Pancreas (tissue), 10 donors: ENCODE measurements at regions not wholly inside any gene's neighbourhood (a gene's known extent, or its start where the extent isn't known, plus 50 kb on each side); places are given as distances from the start of the nearest gene placed in this dataset.

Experiments
- ATAC-seq, 4 donors: fragments of 200-7000 bp; cut with Tn5 transposase; one replicate each; pipeline versions ENCODE4 v1.8.0 to v1.9.1; 2020; ENCODE audit warnings: mild to moderate bottlenecking in 4 of 4, moderate library complexity in 4 of 4
- DNase-seq, 6 donors: peaks; one replicate each; pipeline ENCODE4 v3.0.0-alpha.2; 2020
- FAIRE-seq: peaks from 2 replicates; lab custom pipeline; 2012; peaks lifted over from hg19 to GRCh38; lab: Jason Lieb, UNC
- H3K27ac ChIP-seq, 4 donors: fragments of 200-600 bp; sonication (generic); 1 replicate in 3 of 4; 2 replicates in 1 of 4; pipeline versions ENCODE4 v1.5.0 to v1.8.0; 2020
- H3K27me3 ChIP-seq, 4 donors: fragments of 200-600 bp; one replicate each; pipeline ENCODE4 v1.8.0; 2021
- H3K36me3 ChIP-seq, 3 donors: fragments of 200-600 bp; sonication (generic) in 1 of 3; one replicate each; pipeline versions ENCODE4 v1.5.0 to v1.8.0; 2020 to 2021
- H3K4me1 ChIP-seq, 3 donors: fragments of 200-600 bp; one replicate each; pipeline ENCODE4 v1.8.0; 2021
- H3K4me3 ChIP-seq, 4 donors: fragments of 200-600 bp; sonication (generic) in 2 of 4; one replicate each; pipeline versions ENCODE4 v1.5.0 to v1.8.0; 2020 to 2021
- H3K9me3 ChIP-seq, 4 donors: fragments of 200-600 bp; one replicate each; pipeline ENCODE4 v1.8.0; 2021
- WGBS, 2 donors: extraction: QIAGEN DNeasy Blood & Tissue Kit; methylation state at CpG; one replicate each; pipeline ENCODE4 v1.1.7; 2013; 5-methylcytosine and 5-hydroxymethylcytosine counted together
- intact Hi-C, 3 donors: fragments of 100-400 bp; cut with DNase I; formaldehyde crosslinking; loops; one replicate each; pipeline versions ENCODE4 v1.11.1 to v1.14.2; 2022
- TF ChIP-seq, protein P1 (sequence below), 4 donors: fragments of 200-600 bp; sonication (generic) in 3 of 4; IDR thresholded peaks; one replicate each; pipeline versions ENCODE4 v1.5.0 to v1.8.0; 2021; ENCODE audit warnings: antibody characterized with exemption in 4 of 4
- donor health status: healthy with polysubstance abuse.
- donor health status: DM: no; HTN: no; CAD: no; lungs with moderate emphysema.
- donor health status: DM: no; HTN: no; CAD: no.
- donor health status: control.
- donor health status: control.
- donor health status: Bipolar disorder and iron deficiency.
- donor health status: DM: yes; HTN: yes; CAD: no.
- donor health status: DM: no; HTN: no; CAD: no.
- donor health status: DM: no; HTN: no; CAD: no.
- donor health status: DM: yes; HTN: yes; CAD: no.

DNA sequence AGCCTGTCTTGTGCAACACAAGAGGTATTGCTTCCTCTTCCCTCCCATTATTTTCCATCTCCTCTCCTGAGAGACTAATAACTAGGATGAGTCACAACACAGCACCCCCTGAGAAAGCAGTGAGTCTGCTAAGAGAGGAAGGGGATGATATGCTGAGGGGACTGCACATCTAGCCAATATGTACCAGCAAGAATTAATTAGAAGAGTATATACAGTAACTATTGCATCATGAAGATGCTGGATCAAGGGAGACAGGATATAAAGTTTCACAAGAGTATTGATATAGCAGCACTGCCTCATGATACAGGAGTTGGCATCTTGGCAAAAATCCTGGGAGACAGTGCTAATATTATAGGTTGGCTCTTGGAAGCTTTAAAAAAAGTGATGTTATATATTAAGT, 289.9 kb upstream of the RBMS1 start:
- intact Hi-C loops, result no loop called here
- TF ChIP-seq, protein P1, sequence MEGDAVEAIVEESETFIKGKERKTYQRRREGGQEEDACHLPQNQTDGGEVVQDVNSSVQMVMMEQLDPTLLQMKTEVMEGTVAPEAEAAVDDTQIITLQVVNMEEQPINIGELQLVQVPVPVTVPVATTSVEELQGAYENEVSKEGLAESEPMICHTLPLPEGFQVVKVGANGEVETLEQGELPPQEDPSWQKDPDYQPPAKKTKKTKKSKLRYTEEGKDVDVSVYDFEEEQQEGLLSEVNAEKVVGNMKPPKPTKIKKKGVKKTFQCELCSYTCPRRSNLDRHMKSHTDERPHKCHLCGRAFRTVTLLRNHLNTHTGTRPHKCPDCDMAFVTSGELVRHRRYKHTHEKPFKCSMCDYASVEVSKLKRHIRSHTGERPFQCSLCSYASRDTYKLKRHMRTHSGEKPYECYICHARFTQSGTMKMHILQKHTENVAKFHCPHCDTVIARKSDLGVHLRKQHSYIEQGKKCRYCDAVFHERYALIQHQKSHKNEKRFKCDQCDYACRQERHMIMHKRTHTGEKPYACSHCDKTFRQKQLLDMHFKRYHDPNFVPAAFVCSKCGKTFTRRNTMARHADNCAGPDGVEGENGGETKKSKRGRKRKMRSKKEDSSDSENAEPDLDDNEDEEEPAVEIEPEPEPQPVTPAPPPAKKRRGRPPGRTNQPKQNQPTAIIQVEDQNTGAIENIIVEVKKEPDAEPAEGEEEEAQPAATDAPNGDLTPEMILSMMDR (IDR thresholded peaks at IDR 0.05), result no peak
- DNase-seq (no peak), FAIRE-seq (no peak), ATAC-seq (no peak)
- H3K27ac ChIP-seq, result no peak overlapping the region
- H3K36me3 ChIP-seq, result no peaks in the 10 kb centered on the region
- no peaks in the 10 kb centered on the region for H3K9me3 ChIP-seq
- no peaks in the 10 kb centered on the region for H3K4me1 ChIP-seq
- no peaks in the 10 kb centered on the region for H3K27me3 ChIP-seq
- H3K4me3 ChIP-seq, result no peak overlapping the region

DNA sequence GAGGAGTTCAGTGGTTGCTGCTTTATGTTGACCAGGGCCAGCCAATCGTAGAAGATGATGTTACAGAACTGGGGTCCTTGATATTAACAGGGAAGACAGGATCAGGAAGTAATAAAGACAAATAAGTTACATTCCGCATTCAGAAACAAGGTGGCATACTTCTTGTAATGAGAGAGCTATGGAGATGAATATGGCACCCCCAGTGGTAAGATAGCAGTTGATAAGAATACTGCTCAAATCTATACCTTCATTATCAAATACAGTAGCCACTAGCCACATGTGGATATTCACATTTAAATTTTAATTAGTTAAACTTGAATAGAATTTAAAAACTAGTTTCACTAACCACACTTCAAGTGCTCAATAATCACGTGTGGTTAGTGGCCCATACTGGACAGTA, 290.4 kb upstream of the RBMS1 start:
- H3K36me3 ChIP-seq, result no peaks in the 10 kb centered on the region
- H3K27ac ChIP-seq, result no peak overlapping the region
- DNase-seq (no peak), FAIRE-seq (no peak), ATAC-seq (no peak)
- no peaks in the 10 kb centered on the region for H3K27me3 ChIP-seq
- H3K9me3 ChIP-seq, result no peaks in the 10 kb centered on the region
- intact Hi-C loops, result no loop called here
- TF ChIP-seq, protein P1 (IDR thresholded peaks at IDR 0.05), result no peak
- no peak overlapping the region for H3K4me3 ChIP-seq
- no peaks in the 10 kb centered on the region for H3K4me1 ChIP-seq
- 71 to 76% methylated on average over 3 of the region's 3 CpGs for WGBS, 2 donors

DNA sequence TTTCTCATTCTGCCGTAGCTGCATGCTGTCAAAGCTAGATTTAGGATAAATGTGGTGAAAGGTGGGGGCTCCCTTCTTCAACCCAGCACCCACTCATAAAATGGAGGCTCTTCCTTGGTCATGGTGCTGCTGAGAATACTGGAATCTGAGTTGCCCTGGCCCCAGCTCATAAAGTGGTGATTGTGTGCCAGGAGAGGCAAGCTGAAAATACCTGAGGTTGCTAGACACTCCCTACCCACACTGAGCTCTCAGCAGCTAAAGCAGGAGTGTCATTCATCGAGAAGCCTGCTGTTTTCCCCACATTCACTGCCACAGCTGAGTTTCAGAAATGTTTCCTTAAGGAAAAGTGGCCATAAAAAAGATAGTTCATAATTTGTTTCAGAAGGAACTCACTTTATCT, 297.1 kb upstream of the RBMS1 start:
- Histone ChIP-seq H3K27me3 (no peaks in the 10 kb centered on the region), H3K36me3 (no peaks in the 10 kb centered on the region), H3K27ac (no peak overlapping the region), H3K9me3 (no peaks in the 10 kb centered on the region), H3K4me1 (no peaks in the 10 kb centered on the region), H3K4me3 (no peak overlapping the region)
- TF ChIP-seq, protein P1 (IDR thresholded peaks at IDR 0.05), result no peak
- DNase-seq (no peak), ATAC-seq (no peak), FAIRE-seq (no peak)
- intact Hi-C loops, result no loop called here
- WGBS, 2 donors, result 53% methylated on average over 2 of the region's 2 CpGs

DNA sequence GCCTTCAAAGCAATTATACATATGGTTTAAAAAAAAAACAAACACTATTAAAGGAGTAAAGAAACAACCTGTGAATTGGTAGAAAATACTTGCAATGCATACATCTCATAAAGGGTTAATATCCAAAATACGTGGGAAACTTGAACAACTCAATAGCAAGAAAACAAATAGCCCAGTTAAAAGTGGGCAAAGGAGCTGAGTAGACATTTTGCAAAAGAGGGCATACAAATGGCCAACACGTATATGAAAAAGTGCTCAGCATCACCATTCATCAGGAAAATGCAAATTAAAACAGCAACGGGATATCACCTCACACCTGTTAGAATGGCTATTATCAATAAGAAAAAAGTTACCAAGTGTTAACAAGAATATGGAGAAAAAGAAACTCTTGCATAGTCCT, 298.3 kb upstream of the RBMS1 start:
- WGBS, 2 donors, result 62 to 69% methylated on average over 3 of the region's 3 CpGs
- TF ChIP-seq, protein P1 (IDR thresholded peaks at IDR 0.05), result no peak
- H3K9me3 ChIP-seq, result no peaks in the 10 kb centered on the region

DNA sequence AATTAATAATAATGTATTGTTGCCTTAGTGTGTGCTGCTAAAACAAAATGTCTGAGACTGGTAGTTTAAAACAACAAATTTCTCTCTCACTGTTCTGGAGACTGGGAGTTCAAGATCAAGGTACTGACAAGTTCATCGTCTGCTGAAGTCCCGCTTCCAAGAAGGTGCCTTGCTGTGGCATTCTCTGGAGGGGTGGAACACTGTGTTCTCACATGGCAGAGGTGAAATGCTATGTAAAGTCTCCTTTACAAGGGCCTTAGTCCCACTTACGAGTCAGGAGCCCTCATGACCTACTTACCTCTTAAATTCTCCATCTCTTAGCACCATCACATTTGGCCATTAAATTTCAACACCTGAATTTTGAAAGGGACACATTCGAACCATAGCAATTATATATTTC, 299.2 kb upstream of the RBMS1 start:
- Histone ChIP-seq H3K9me3 (no peaks in the 10 kb centered on the region), H3K36me3 (no peaks in the 10 kb centered on the region), H3K4me1 (no peaks in the 10 kb centered on the region), H3K27ac (no peak overlapping the region), H3K27me3 (no peaks in the 10 kb centered on the region), H3K4me3 (no peak overlapping the region)
- 57 to 67% methylated on average over 4 of the region's 4 CpGs for WGBS, 2 donors
- intact Hi-C loops, result no loop called here
- DNase-seq (no peak), FAIRE-seq (no peak), ATAC-seq (no peak)
- TF ChIP-seq, protein P1 (IDR thresholded peaks at IDR 0.05), result no peak

More for the DNA sequence above, 298.3 kb upstream of the RBMS1 start:
- ATAC-seq (no peak), FAIRE-seq (no peak), DNase-seq (no peak)
- intact Hi-C loops, result no loop called here
- H3K4me3 ChIP-seq, result no peak overlapping the region
- H3K27ac ChIP-seq, result no peak overlapping the region
- no peaks in the 10 kb centered on the region for H3K27me3 ChIP-seq
- H3K4me1 ChIP-seq, result no peaks in the 10 kb centered on the region
- no peaks in the 10 kb centered on the region for H3K36me3 ChIP-seq
